DND-41 (cell line): ENCODE measurements at regions not wholly inside any gene's neighbourhood (a gene's known extent, or its start where the extent isn't known, plus 50 kb on each side); places are given as distances from the start of the nearest gene placed in this dataset.

Experiments used
- EZH2 ChIP-seq: IDR thresholded peaks from 3 replicates; pipeline ENCODE4 v1.6.1; 2012; ENCODE audit warnings: borderline replicate concordance, low read depth, mild to moderate bottlenecking, moderate library complexity, low read length, inconsistent platforms; ENCODE audit not compliant: severe bottlenecking
- TF ChIP-seq, protein P1 (sequence below): IDR thresholded peaks from 2 replicates; pipeline ENCODE4 v1.5.1; 2012; ENCODE audit warnings: borderline replicate concordance, low read length, moderate library complexity, mild to moderate bottlenecking; ENCODE audit not compliant: poor library complexity, severe bottlenecking; ENCODE audit errors: extremely low read depth

DNA sequence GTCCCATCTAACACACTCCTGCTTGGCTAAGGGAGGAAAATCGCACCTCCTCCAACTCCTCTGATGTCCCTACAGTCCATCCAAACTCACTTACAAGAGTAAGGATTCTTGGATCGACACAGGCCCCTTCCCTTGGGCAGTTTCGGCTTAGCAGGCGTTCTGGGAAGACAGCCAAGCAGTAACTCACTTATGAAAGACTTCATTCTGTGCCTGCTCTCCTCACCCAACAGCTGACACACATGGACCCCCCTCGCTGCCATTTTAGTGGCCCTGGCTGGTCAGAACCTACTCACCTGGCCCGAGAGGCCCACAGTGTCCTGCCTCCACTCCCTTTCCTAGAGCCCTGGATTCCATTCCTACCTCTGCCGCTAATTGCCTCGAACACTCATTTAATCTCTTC is 52.3 kb upstream of the BCL2L14 start:
- TF ChIP-seq, protein P1, sequence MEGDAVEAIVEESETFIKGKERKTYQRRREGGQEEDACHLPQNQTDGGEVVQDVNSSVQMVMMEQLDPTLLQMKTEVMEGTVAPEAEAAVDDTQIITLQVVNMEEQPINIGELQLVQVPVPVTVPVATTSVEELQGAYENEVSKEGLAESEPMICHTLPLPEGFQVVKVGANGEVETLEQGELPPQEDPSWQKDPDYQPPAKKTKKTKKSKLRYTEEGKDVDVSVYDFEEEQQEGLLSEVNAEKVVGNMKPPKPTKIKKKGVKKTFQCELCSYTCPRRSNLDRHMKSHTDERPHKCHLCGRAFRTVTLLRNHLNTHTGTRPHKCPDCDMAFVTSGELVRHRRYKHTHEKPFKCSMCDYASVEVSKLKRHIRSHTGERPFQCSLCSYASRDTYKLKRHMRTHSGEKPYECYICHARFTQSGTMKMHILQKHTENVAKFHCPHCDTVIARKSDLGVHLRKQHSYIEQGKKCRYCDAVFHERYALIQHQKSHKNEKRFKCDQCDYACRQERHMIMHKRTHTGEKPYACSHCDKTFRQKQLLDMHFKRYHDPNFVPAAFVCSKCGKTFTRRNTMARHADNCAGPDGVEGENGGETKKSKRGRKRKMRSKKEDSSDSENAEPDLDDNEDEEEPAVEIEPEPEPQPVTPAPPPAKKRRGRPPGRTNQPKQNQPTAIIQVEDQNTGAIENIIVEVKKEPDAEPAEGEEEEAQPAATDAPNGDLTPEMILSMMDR = no peak
- no peak for TF ChIP-seq EZH2
